OCI-LY1 (cell line): ENCODE measurements at regions not wholly inside any gene's neighbourhood (a gene's known extent, or its start where the extent isn't known, plus 50 kb on each side); places are given as distances from the start of the nearest gene placed in this dataset.

Experiments used
- H2AFZ ChIP-seq: fragments of 200-600 bp; sonication (generic), shearing (Covaris generic); 2 replicates; pipeline ENCODE4 v1.6.0; 2014; ENCODE audit warnings: antibody characterized with exemption, mild to moderate bottlenecking, low read length
- H3F3A ChIP-seq: fragments of 200-600 bp; sonication (generic), shearing (Covaris generic); 2 replicates; pipeline ENCODE4 v1.6.0; 2014; ENCODE audit warnings: mild to moderate bottlenecking, antibody characterized with exemption, low read length, moderate library complexity; ENCODE audit not compliant: insufficient read depth
- H3K27ac ChIP-seq: fragments of 200-600 bp; sonication (generic); 2 replicates; pipeline ENCODE4 v1.5.1; 2014; ENCODE audit warnings: low read length, mixed run types, mild to moderate bottlenecking, low read depth; ENCODE audit not compliant: poor library complexity, severe bottlenecking
- H3K27me3 ChIP-seq: fragments of 200-600 bp; sonication (generic); 2 replicates; pipeline ENCODE4 v1.6.0; 2014; ENCODE audit warnings: antibody characterized with exemption, mild to moderate bottlenecking, low read length, moderate library complexity; ENCODE audit not compliant: insufficient read depth
- H3K36me3 ChIP-seq: fragments of 200-600 bp; sonication (generic); 2 replicates; pipeline ENCODE4 v1.6.1; 2014; ENCODE audit warnings: mild to moderate bottlenecking, antibody characterized with exemption, low read length, moderate library complexity, mixed read lengths; ENCODE audit not compliant: insufficient read depth
- H3K4me1 ChIP-seq: fragments of 200-600 bp; sonication (generic); 2 replicates; pipeline ENCODE4 v1.5.1; 2014; ENCODE audit warnings: mild to moderate bottlenecking, low read length, moderate library complexity; ENCODE audit not compliant: insufficient read depth, severe bottlenecking
- H3K4me2 ChIP-seq: fragments of 200-600 bp; sonication (generic), shearing (Covaris generic); 2 replicates; pipeline ENCODE4 v1.6.1; 2014; ENCODE audit warnings: low read length
- H3K4me3 ChIP-seq: fragments of 200-600 bp; sonication (generic); 2 replicates; pipeline ENCODE4 v1.5.1; 2014; ENCODE audit warnings: low read length, low read depth, mild to moderate bottlenecking, mixed read lengths; ENCODE audit not compliant: poor library complexity, severe bottlenecking
- H3K79me2 ChIP-seq: fragments of 200-600 bp; shearing (Covaris generic); 2 replicates; pipeline ENCODE4 v1.6.1; 2016; ENCODE audit warnings: mixed run types, low read length, mixed read lengths; ENCODE audit not compliant: insufficient read depth
- H3K9ac ChIP-seq: fragments of 200-600 bp; sonication (generic), shearing (Covaris generic); 2 replicates; pipeline ENCODE4 v1.6.1; 2014; ENCODE audit warnings: mild to moderate bottlenecking, low read length, mixed read lengths
- H3K9me2 ChIP-seq: fragments of 200-600 bp; sonication (generic), shearing (Covaris generic); 2 replicates; pipeline ENCODE4 v1.6.1; 2014; ENCODE audit warnings: low read depth, mild to moderate bottlenecking, low read length, mixed read lengths
- H3K9me3 ChIP-seq: fragments of 200-600 bp; shearing (Covaris generic); 2 replicates; pipeline ENCODE4 v1.6.1; 2014; ENCODE audit warnings: low read length, mixed read lengths
- H4K20me1 ChIP-seq: fragments of 200-600 bp; sonication (generic), shearing (Covaris generic); 2 replicates; pipeline ENCODE4 v1.6.0; 2016; ENCODE audit warnings: mild to moderate bottlenecking, low read length; ENCODE audit not compliant: insufficient read depth
- CTCF ChIP-seq: fragments of 200-600 bp; sonication (generic), shearing (Covaris generic); IDR thresholded peaks from 2 replicates; pipeline ENCODE4 v1.5.1; 2017; ENCODE audit warnings: mild to moderate bottlenecking, antibody characterized with exemption, low read length, moderate library complexity, mixed read lengths
- EZH2 ChIP-seq: fragments of 200-600 bp; sonication (generic), shearing (Covaris generic); IDR thresholded peaks from 2 replicates; pipeline ENCODE4 v1.8.0; 2017; ENCODE audit warnings: borderline replicate concordance, mixed run types, mild to moderate bottlenecking, antibody characterized with exemption, low read length, moderate library complexity, mixed read lengths

- no peak overlapping the region for H3K4me2 ChIP-seq
- no peaks in the 10 kb centered on the region for H3K36me3 ChIP-seq
- no peak overlapping the region for H3K9ac ChIP-seq
- no peaks in the 10 kb centered on the region for H3K79me2 ChIP-seq
- no peak overlapping the region for H3K4me3 ChIP-seq
- no peak overlapping the region for H2AFZ ChIP-seq
- H3K27me3 ChIP-seq = no peaks in the 10 kb centered on the region
- no peaks in the 10 kb centered on the region for H4K20me1 ChIP-seq
- no peak overlapping the region for H3K27ac ChIP-seq
- TF ChIP-seq EZH2 (no peak), CTCF (no peak)
- H3K4me1 ChIP-seq = no peaks in the 10 kb centered on the region
- no peaks in the 10 kb centered on the region for H3K9me3 ChIP-seq
- no peaks in the 10 kb centered on the region for H3K9me2 ChIP-seq
- no peaks in the 10 kb centered on the region for H3F3A ChIP-seq
Measured at GRCh38 chr5:136466041-136466415, 100.7 kb upstream of the TRPC7 start.

GRCh38 chr5:136458481-136458880 is 93.1 kb upstream of the TRPC7 start:
- H3K4me3 ChIP-seq = no peak overlapping the region
- H3K9me2 ChIP-seq = no peaks in the 10 kb centered on the region
- no peak overlapping the region for H2AFZ ChIP-seq
- no peaks in the 10 kb centered on the region for H3K36me3 ChIP-seq
- H3K9ac ChIP-seq = no peak overlapping the region
- no peaks in the 10 kb centered on the region for H3K79me2 ChIP-seq
- H3K27me3 ChIP-seq = no peaks in the 10 kb centered on the region
- H4K20me1 ChIP-seq = no peaks in the 10 kb centered on the region
- no peaks in the 10 kb centered on the region for H3K9me3 ChIP-seq
- TF ChIP-seq CTCF (no peak), EZH2 (no peak)
- H3K4me1 ChIP-seq = no peaks in the 10 kb centered on the region
- H3K27ac ChIP-seq = no peak overlapping the region
- H3K4me2 ChIP-seq = no peak overlapping the region
- no peaks in the 10 kb centered on the region for H3F3A ChIP-seq

- Histone ChIP-seq H2AFZ (no peak overlapping the region), H3K9me3 (no peaks in the 10 kb centered on the region), H3K36me3 (no peaks in the 10 kb centered on the region), H3K27ac (no peak overlapping the region), H3K9ac (no peak overlapping the region), H3K4me3 (no peak overlapping the region), H3K79me2 (no peaks in the 10 kb centered on the region), H3K4me2 (no peak overlapping the region), H3F3A (no peaks in the 10 kb centered on the region), H3K9me2 (no peaks in the 10 kb centered on the region), H3K27me3 (no peaks in the 10 kb centered on the region), H3K4me1 (no peaks in the 10 kb centered on the region), H4K20me1 (no peaks in the 10 kb centered on the region)
- TF ChIP-seq CTCF = no peak
- no peak for TF ChIP-seq EZH2
Measured at GRCh38 chr5:136457390-136458013, 92.2 kb upstream of the TRPC7 start.
